ENCODE measurements at regions not wholly inside any gene's neighbourhood (a gene's known extent, or its start where the extent isn't known, plus 50 kb on each side); places are given as distances from the start of the nearest gene placed in this dataset.

- H3K27ac ChIP-seq (ENCODE audit: low read depth, low read length): no peak overlapping the region
These were observed 102.8 kb upstream of the RET start for GRCh38 chr10:42973870-42974692.

GRCh38 chr10:42974693-42975002, 102.2 kb upstream of the RET start:
- Histone ChIP-seq H2AFZ (ENCODE audit: low read length, unreplicated experiment) (no peak overlapping the region), H3K36me3 (ENCODE audit: insufficient read depth, low read length) (no peaks in the 10 kb centered on the region), H3K4me1 (ENCODE audit: control insufficient read depth, insufficient read depth, low read length, unreplicated experiment) (no peaks in the 10 kb centered on the region), H3K27ac (ENCODE audit: low read depth, low read length) (no peak overlapping the region), H3K4me3 (ENCODE audit: low read depth, low read length) (no peak overlapping the region), H3K27me3 (ENCODE audit: insufficient read depth, low read length) (peaks cover 24% of the 10 kb centered on the region), H3K79me2 (ENCODE audit: control insufficient read depth, insufficient read depth, low read length, unreplicated experiment) (no peaks in the 10 kb centered on the region)

More at GRCh38 chr10:42973870-42974692, 102.8 kb upstream of the RET start:
- no peaks in the 10 kb centered on the region for H3K79me2 ChIP-seq (ENCODE audit: control insufficient read depth, insufficient read depth, low read length, unreplicated experiment)
- no peak overlapping the region for H2AFZ ChIP-seq (ENCODE audit: low read length, unreplicated experiment)
- H3K4me3 ChIP-seq (ENCODE audit: low read depth, low read length): no peak overlapping the region
- peaks cover 29% of the 10 kb centered on the region for H3K27me3 ChIP-seq (ENCODE audit: insufficient read depth, low read length)
- no peaks in the 10 kb centered on the region for H3K36me3 ChIP-seq (ENCODE audit: insufficient read depth, low read length)
- no peaks in the 10 kb centered on the region for H3K4me1 ChIP-seq (ENCODE audit: control insufficient read depth, insufficient read depth, low read length, unreplicated experiment)

DNA sequence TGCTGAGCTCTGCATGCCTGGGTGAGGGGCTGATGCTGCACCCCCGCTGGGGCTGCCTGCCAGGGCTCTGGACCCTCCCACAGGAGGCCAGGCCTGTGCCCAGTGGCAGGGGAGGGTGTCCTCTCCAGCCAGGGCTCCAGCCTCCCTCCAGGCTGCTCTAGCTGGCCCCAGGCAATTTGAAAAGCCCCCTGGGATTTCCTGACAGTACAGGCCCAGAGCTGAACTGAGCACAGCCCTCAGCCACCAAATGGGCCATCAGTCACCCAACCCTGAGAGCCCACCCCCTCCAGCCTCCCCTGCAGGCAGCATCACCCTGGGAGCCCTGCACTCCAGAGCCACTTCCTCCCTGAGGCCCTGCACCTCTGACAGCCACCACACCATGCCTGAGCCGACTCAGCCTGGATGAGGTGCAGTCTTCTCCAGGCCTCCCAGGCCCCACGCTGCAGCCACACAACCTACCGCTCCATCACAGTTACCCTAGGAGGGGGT, 101.8 kb upstream of the RET start:
- Histone ChIP-seq H3K79me2 (ENCODE audit: control insufficient read depth, insufficient read depth, low read length, unreplicated experiment) (no peaks in the 10 kb centered on the region), H3K4me3 (ENCODE audit: low read depth, low read length) (no peak overlapping the region), H3K27me3 (ENCODE audit: insufficient read depth, low read length) (peaks cover 21% of the 10 kb centered on the region), H3K4me1 (ENCODE audit: control insufficient read depth, insufficient read depth, low read length, unreplicated experiment) (no peaks in the 10 kb centered on the region), H3K27ac (ENCODE audit: low read depth, low read length) (no peak overlapping the region), H3K36me3 (ENCODE audit: insufficient read depth, low read length) (no peaks in the 10 kb centered on the region), H2AFZ (ENCODE audit: low read length, unreplicated experiment) (no peak overlapping the region)

DNA sequence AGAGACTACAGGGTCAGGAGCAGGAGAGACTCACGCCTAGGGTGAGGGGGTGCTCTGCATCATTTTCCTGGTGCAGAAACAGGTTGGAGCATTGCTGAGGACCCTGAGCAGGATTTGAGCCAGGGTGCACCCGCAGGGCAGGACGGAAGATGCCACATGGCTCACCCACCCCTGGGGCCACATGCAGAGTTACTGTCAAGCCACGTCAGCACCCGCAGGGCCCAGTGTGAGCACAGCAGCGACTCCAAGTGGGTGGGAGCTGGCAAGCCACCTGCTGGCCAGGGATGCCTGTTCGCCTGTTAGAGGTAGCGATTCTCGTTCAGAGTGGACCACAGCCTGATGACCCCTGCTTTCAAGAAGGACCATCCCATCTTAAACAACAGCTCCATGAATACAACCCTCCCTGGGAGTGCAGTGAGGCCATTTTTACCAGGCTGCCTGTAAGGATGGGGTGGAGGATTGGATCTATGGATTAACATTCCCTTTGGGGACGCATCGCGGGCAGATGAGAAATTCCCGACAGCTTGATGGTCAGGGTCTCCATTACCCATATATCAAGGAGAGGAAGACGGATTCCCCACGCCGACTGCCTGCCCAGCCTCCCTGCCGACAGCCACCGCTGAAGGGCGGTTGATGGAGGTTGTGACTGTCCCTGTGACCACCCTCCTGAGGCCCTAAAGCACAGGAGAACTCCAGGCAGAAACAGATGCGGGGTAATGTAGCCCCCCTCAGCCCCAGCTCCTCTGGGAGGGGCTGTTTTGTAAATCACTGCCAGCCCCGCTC, 101.1 kb upstream of the RET start:
- Histone ChIP-seq H2AFZ (ENCODE audit: low read length, unreplicated experiment) (no peak overlapping the region), H3K4me3 (ENCODE audit: low read depth, low read length) (no peak overlapping the region), H3K4me1 (ENCODE audit: control insufficient read depth, insufficient read depth, low read length, unreplicated experiment) (no peaks in the 10 kb centered on the region), H3K27me3 (ENCODE audit: insufficient read depth, low read length) (peaks cover 21% of the 10 kb centered on the region), H3K27ac (ENCODE audit: low read depth, low read length) (no peak overlapping the region), H3K36me3 (ENCODE audit: insufficient read depth, low read length) (no peaks in the 10 kb centered on the region), H3K79me2 (ENCODE audit: control insufficient read depth, insufficient read depth, low read length, unreplicated experiment) (no peaks in the 10 kb centered on the region)

DNA sequence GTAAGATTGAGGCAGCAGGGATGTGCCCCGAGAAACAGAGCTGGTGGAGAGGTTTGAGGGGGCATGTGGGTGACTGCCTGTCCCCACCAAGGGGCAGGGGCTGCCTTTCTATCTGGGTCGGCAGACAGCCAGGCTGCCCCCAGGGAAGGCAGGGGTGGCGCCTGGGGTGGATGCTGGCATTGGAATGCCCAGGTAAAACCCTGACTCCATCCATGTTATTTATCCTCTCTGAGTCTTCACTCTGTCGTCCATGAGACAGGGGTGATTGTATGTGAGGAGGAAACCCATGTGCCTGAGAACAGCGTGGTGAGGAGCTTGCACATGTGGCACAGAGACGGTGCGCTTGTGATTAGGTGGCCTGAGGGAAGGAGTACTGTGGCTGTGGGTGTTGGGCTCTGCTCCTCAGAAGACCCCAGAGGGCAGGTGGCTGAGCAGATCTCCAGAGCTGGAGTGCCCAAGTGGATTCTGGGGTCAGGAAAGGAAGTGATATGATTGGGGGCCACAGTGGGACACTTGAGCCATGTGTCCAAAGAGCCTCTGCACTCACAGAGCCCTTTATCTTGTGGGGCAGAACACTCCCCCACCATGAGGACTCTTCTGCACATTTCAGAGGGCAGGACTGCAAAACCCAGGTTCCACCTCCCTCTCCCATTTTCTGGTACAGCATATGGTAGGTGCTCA, 100.4 kb upstream of the RET start:
- Histone ChIP-seq H3K27me3 (ENCODE audit: insufficient read depth, low read length) (peaks cover 21% of the 10 kb centered on the region), H3K4me3 (ENCODE audit: low read depth, low read length) (no peak overlapping the region), H2AFZ (ENCODE audit: low read length, unreplicated experiment) (no peak overlapping the region), H3K36me3 (ENCODE audit: insufficient read depth, low read length) (no peaks in the 10 kb centered on the region), H3K4me1 (ENCODE audit: control insufficient read depth, insufficient read depth, low read length, unreplicated experiment) (no peaks in the 10 kb centered on the region), H3K27ac (ENCODE audit: low read depth, low read length) (no peak overlapping the region), H3K79me2 (ENCODE audit: control insufficient read depth, insufficient read depth, low read length, unreplicated experiment) (no peaks in the 10 kb centered on the region)

- Histone ChIP-seq H3K36me3 (ENCODE audit: insufficient read depth, low read length) (no peaks in the 10 kb centered on the region), H3K79me2 (ENCODE audit: control insufficient read depth, insufficient read depth, low read length, unreplicated experiment) (no peaks in the 10 kb centered on the region), H3K4me1 (ENCODE audit: control insufficient read depth, insufficient read depth, low read length, unreplicated experiment) (no peaks in the 10 kb centered on the region), H3K27ac (ENCODE audit: low read depth, low read length) (no peak overlapping the region), H3K27me3 (ENCODE audit: insufficient read depth, low read length) (peaks cover 21% of the 10 kb centered on the region), H2AFZ (ENCODE audit: low read length, unreplicated experiment) (no peak overlapping the region), H3K4me3 (ENCODE audit: low read depth, low read length) (no peak overlapping the region)
These were observed 99.8 kb upstream of the RET start for GRCh38 chr10:42977032-42977416.

- no peaks in the 10 kb centered on the region for H3K36me3 ChIP-seq (ENCODE audit: insufficient read depth, low read length)
- no peaks in the 10 kb centered on the region for H3K79me2 ChIP-seq (ENCODE audit: control insufficient read depth, insufficient read depth, low read length, unreplicated experiment)
- no peak overlapping the region for H3K4me3 ChIP-seq (ENCODE audit: low read depth, low read length)
- H3K27ac ChIP-seq (ENCODE audit: low read depth, low read length): no peak overlapping the region
- H3K4me1 ChIP-seq (ENCODE audit: control insufficient read depth, insufficient read depth, low read length, unreplicated experiment): no peaks in the 10 kb centered on the region
- H2AFZ ChIP-seq (ENCODE audit: low read length, unreplicated experiment): no peak overlapping the region
- peaks cover 21% of the 10 kb centered on the region for H3K27me3 ChIP-seq (ENCODE audit: insufficient read depth, low read length)
These were observed 97.7 kb upstream of the RET start for GRCh38 chr10:42979181-42979580.

DNA sequence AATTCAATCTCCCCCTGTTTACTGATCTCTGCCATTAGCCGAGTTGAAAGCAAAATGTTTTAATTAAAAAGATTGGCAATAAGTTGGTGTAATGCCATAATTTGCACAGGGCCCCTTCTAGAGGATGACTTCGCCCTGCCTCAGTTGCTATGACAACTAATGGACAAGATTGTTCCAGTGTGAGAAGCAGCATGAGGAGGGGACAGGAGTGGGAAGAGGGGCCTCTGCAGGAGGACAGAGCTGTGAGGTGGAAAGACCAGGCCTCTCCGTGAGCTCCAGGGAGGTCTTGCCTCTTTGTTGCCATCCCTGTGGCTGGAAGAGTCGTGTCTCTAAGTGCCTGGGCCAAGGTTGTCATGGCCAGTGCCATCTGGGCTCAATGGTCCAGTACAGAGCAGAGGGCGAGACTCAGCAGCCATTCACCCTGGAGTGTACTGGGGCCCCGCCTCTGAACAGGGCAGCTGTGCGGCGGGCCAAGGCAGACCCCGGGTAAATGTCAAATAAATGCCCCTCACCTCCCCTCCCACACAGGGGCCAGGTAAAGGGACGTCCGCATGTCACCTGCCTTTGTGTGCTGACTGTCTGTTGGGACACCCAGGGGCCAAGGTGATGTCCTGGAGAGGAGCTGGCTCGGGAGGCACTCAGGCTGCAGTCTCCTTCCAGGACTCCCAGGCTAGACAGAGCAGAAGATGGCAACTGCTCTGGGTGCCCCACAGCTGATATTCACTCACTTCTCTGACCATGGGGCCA, 97.0 kb upstream of the RET start:
- Histone ChIP-seq H3K27ac (ENCODE audit: low read depth, low read length) (no peak overlapping the region), H3K4me3 (ENCODE audit: low read depth, low read length) (no peak overlapping the region), H3K4me1 (ENCODE audit: control insufficient read depth, insufficient read depth, low read length, unreplicated experiment) (no peaks in the 10 kb centered on the region), H3K36me3 (ENCODE audit: insufficient read depth, low read length) (no peaks in the 10 kb centered on the region), H2AFZ (ENCODE audit: low read length, unreplicated experiment) (no peak overlapping the region), H3K79me2 (ENCODE audit: control insufficient read depth, insufficient read depth, low read length, unreplicated experiment) (no peaks in the 10 kb centered on the region), H3K27me3 (ENCODE audit: insufficient read depth, low read length) (peaks cover 21% of the 10 kb centered on the region)

- Histone ChIP-seq H3K27me3 (ENCODE audit: insufficient read depth, low read length) (peaks cover 21% of the 10 kb centered on the region), H3K79me2 (ENCODE audit: control insufficient read depth, insufficient read depth, low read length, unreplicated experiment) (no peaks in the 10 kb centered on the region), H3K4me3 (ENCODE audit: low read depth, low read length) (no peak overlapping the region), H3K27ac (ENCODE audit: low read depth, low read length) (no peak overlapping the region), H3K4me1 (ENCODE audit: control insufficient read depth, insufficient read depth, low read length, unreplicated experiment) (no peaks in the 10 kb centered on the region), H3K36me3 (ENCODE audit: insufficient read depth, low read length) (no peaks in the 10 kb centered on the region), H2AFZ (ENCODE audit: low read length, unreplicated experiment) (no peak overlapping the region)
These were observed 96.1 kb upstream of the RET start for GRCh38 chr10:42980553-42981357.
